NB4 (cell line): ENCODE measurements at regions not wholly inside any gene's neighbourhood (a gene's known extent, or its start where the extent isn't known, plus 50 kb on each side); places are given as distances from the start of the nearest gene placed in this dataset.

Experiments used
- DNase-seq: peaks from one replicate; pipeline ENCODE4 v3.0.0; 2010; ENCODE audit warnings: low read depth
- H3K4me3 ChIP-seq: one replicate; pipeline ENCODE4 v1.5.1; 2011; ENCODE audit warnings: mild to moderate bottlenecking, low read depth, low read length, moderate library complexity
- CTCF ChIP-seq: IDR thresholded peaks from one replicate; pipeline ENCODE4 v1.5.1; 2012; ENCODE audit warnings: low read depth, low read length
- MAX ChIP-seq: IDR thresholded peaks from 2 replicates; pipeline ENCODE4 v1.6.1; 2011; ENCODE audit warnings: low read depth, low read length
- MYC ChIP-seq: IDR thresholded peaks from 2 replicates; pipeline ENCODE4 v1.6.1; 2011; ENCODE audit warnings: low read depth, low read length
- POLR2A ChIP-seq: IDR thresholded peaks from 2 replicates; pipeline ENCODE4 v1.6.1; 2011; ENCODE audit warnings: mild to moderate bottlenecking; ENCODE audit not compliant: insufficient read length; ENCODE audit errors: extremely low read depth

GRCh38 chr1:38745476-38746401 is 113.8 kb downstream of the RRAGC start:
- no peak for DNase-seq
- TF ChIP-seq CTCF (no peak), MAX (no peak), POLR2A (no peak), MYC (no peak)
- H3K4me3 ChIP-seq, result no peak overlapping the region

GRCh38 chr1:38744452-38745350 is 114.9 kb downstream of the RRAGC start:
- H3K4me3 ChIP-seq, result no peak overlapping the region
- TF ChIP-seq MAX (no peak), CTCF (no peak), POLR2A (no peak), MYC (no peak)
- DNase-seq, result no peak

GRCh38 chr1:38743184-38743583 is 116.4 kb downstream of the RRAGC start:
- no peak for DNase-seq
- no peak overlapping the region for H3K4me3 ChIP-seq
- TF ChIP-seq MYC (no peak), CTCF (no peak), POLR2A (no peak), MAX (no peak)

GRCh38 chr1:38741341-38741740 is 118.2 kb downstream of the RRAGC start:
- DNase-seq, result no peak
- H3K4me3 ChIP-seq, result no peak overlapping the region

GRCh38 chr1:38740487-38740886 is 119.1 kb downstream of the RRAGC start:
- no peak overlapping the region for H3K4me3 ChIP-seq
- TF ChIP-seq CTCF (no peak), POLR2A (no peak), MYC (no peak), MAX (no peak)
- DNase-seq, result no peak

More at GRCh38 chr1:38741341-38741740, 118.2 kb downstream of the RRAGC start:
- no peak for TF ChIP-seq MAX
- TF ChIP-seq POLR2A, result no peak
